ENCODE measurements at regions not wholly inside any gene's neighbourhood (a gene's known extent, or its start where the extent isn't known, plus 50 kb on each side); places are given as distances from the start of the nearest gene placed in this dataset.

GRCh38 chr22:25509374-25509791 is 55.1 kb upstream of the GRK3 start:
- no peaks in the 10 kb centered on the region for H3K27me3 ChIP-seq (ENCODE audit: low read length)
- no peaks in the 10 kb centered on the region for H4K20me1 ChIP-seq (ENCODE audit: low read length)
- no peak overlapping the region for H3K9ac ChIP-seq (ENCODE audit: low read length)
- ChIA-PET CTCF (no interaction called here), POLR2A (ENCODE audit: unreplicated experiment) (no interaction called here)
- H3K4me1 ChIP-seq (ENCODE audit: insufficient read depth, low read length) = no peaks in the 10 kb centered on the region
- TF ChIP-seq EZH2phosphoT487 (IDR thresholded peaks at IDR 0.05; ENCODE audit: borderline replicate concordance, low read length) (no peak), EZH2 (IDR thresholded peaks at IDR 0.05; ENCODE audit: low read length, unreplicated experiment) (no peak), CTCF (conservative IDR thresholded peaks at IDR 0.05; ENCODE audit: low read depth, low read length) (no peak)
- H3K27ac ChIP-seq (ENCODE audit: low read length) = no peak overlapping the region
- H3F3A ChIP-seq (ENCODE audit: low read length, unreplicated experiment) = no peaks in the 10 kb centered on the region
- no peak overlapping the region for H3K4me2 ChIP-seq (ENCODE audit: low read length)
- no peaks in the 10 kb centered on the region for H3K36me3 ChIP-seq (ENCODE audit: low read depth, low read length)
- ATAC-seq (no peak), DNase-seq (no peak)
- no peak overlapping the region for H2AFZ ChIP-seq (ENCODE audit: low read length)
- H3K4me3 ChIP-seq (ENCODE audit: low read length) = no peak overlapping the region
- H3K9me3 ChIP-seq (ENCODE audit: low read length) = no peaks in the 10 kb centered on the region
- no TSS peak for BruUV-seq (replicated peaks)
- no peaks in the 10 kb centered on the region for H3K9me2 ChIP-seq (replicated peaks; ENCODE audit: low read length)
- intact Hi-C loops (cut with micrococcal nuclease) = no loop called here
- no peaks in the 10 kb centered on the region for H3K79me2 ChIP-seq (ENCODE audit: low read length)

DNA sequence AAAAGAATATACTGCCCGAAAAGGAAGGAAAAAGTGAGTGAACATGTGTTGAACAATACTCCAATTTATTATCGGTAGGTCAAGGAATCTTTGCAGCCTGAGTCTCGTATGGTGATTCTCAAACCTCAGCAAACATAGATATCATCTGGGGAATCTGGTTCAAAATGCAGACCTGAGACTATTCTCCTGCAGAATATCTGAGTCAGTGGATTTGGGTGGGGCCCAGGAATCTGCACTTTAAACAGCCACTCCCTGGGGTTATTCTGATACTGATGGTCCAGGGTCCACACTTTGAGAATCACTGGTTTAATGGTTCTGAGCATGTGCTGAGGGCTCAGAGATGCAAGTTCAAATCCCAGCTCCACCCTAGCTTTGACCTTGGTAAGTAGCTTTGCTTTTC is 53.6 kb upstream of the GRK3 start:
- Histone ChIP-seq H3K4me1 (ENCODE audit: insufficient read depth, low read length) (0 out of 2 replicates have a peak, but pooled peaks cover 3% of the 10 kb centered on the region), H3F3A (ENCODE audit: low read length, unreplicated experiment) (no peaks in the 10 kb centered on the region), H3K9me2 (replicated peaks; ENCODE audit: low read length) (no peaks in the 10 kb centered on the region), H3K27me3 (ENCODE audit: low read length) (no peaks in the 10 kb centered on the region), H3K27ac (ENCODE audit: low read length) (no peak overlapping the region), H4K20me1 (ENCODE audit: low read length) (no peaks in the 10 kb centered on the region), H3K79me2 (ENCODE audit: low read length) (no peaks in the 10 kb centered on the region), H2AFZ (ENCODE audit: low read length) (no peak overlapping the region), H3K4me3 (ENCODE audit: low read length) (no peak overlapping the region), H3K9me3 (ENCODE audit: low read length) (no peaks in the 10 kb centered on the region), H3K4me2 (ENCODE audit: low read length) (no peak overlapping the region), H3K36me3 (ENCODE audit: low read depth, low read length) (no peaks in the 10 kb centered on the region), H3K9ac (ENCODE audit: low read length) (no peak overlapping the region)
- BruUV-seq (replicated peaks) = no TSS peak
- CTCF ChIA-PET = no interaction called here
- TF ChIP-seq EZH2phosphoT487 (IDR thresholded peaks at IDR 0.05; ENCODE audit: borderline replicate concordance, low read length) = no peak
- TF ChIP-seq EZH2 (IDR thresholded peaks at IDR 0.05; ENCODE audit: low read length, unreplicated experiment) = no peak
- no peak for TF ChIP-seq CTCF (conservative IDR thresholded peaks at IDR 0.05; ENCODE audit: low read depth, low read length)
- POLR2A ChIA-PET (ENCODE audit: unreplicated experiment) = no interaction called here
- ATAC-seq (no peak), DNase-seq (no peak)
- intact Hi-C loops (cut with micrococcal nuclease) = no loop called here

- intact Hi-C loops (cut with micrococcal nuclease) = no loop called here
- Histone ChIP-seq H3K27ac (ENCODE audit: low read length) (no peak overlapping the region), H4K20me1 (ENCODE audit: low read length) (no peaks in the 10 kb centered on the region), H3F3A (ENCODE audit: low read length, unreplicated experiment) (no peaks in the 10 kb centered on the region), H3K36me3 (ENCODE audit: low read depth, low read length) (no peaks in the 10 kb centered on the region), H3K4me1 (ENCODE audit: insufficient read depth, low read length) (0 out of 2 replicates have a peak, but pooled peaks cover 3% of the 10 kb centered on the region), H3K9me3 (ENCODE audit: low read length) (no peaks in the 10 kb centered on the region), H3K9ac (ENCODE audit: low read length) (no peak overlapping the region), H2AFZ (ENCODE audit: low read length) (no peak overlapping the region), H3K4me3 (ENCODE audit: low read length) (no peak overlapping the region), H3K4me2 (ENCODE audit: low read length) (no peak overlapping the region), H3K79me2 (ENCODE audit: low read length) (no peaks in the 10 kb centered on the region), H3K9me2 (replicated peaks; ENCODE audit: low read length) (no peaks in the 10 kb centered on the region), H3K27me3 (ENCODE audit: low read length) (no peaks in the 10 kb centered on the region)
- no peak for ATAC-seq
- ChIA-PET POLR2A (ENCODE audit: unreplicated experiment) (no interaction called here), CTCF (no interaction called here)
- no TSS peak for BruUV-seq (replicated peaks)
- TF ChIP-seq CTCF (conservative IDR thresholded peaks at IDR 0.05; ENCODE audit: low read depth, low read length) (no peak), EZH2phosphoT487 (IDR thresholded peaks at IDR 0.05; ENCODE audit: borderline replicate concordance, low read length) (no peak), EZH2 (IDR thresholded peaks at IDR 0.05; ENCODE audit: low read length, unreplicated experiment) (no peak)
- DNase-seq = no peak
Measured at GRCh38 chr22:25511725-25512124, 52.8 kb upstream of the GRK3 start.

Measured in PC-3 (cell line).